SHP77 treated with DMSO at 0.1 percent for 48 hours (cell line): ENCODE measurements at regions not wholly inside any gene's neighbourhood (a gene's known extent, or its start where the extent isn't known, plus 50 kb on each side); places are given as distances from the start of the nearest gene placed in this dataset.
"Not testable (repeated sequence)": the region's sequence is repeated elsewhere in the genome, so short reads cannot be mapped to it uniquely, and the experiment has no call there.

Experiments
- DNase-seq: peaks from one replicate; lab custom pipeline; 2025; lab: John Stamatoyannopoulos, UW

DNA sequence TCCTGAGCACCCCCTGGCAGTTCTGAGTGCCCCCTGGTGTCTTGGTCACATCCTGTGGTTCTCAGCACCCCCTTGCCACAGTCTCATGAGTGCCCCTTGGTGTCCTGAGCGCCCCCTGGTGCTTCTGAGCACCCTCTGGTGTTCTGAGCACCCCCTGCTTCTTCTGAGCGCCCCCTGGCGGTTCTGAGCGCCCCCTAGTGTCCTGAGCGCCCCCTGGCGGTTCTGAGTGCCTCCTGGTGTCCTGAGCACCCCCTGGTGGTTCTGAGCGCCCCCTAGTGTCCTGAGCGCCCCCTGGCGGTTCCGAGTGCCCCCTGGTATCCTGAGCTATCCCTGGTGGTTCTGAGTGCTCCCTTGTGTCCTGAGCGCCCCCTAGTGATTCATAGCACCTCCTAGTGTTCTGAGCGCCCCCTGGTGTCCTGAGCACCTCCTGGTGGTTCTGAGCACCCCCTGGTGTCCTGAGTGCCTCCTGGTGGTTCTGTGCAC is 473.7 kb downstream of the TMEM121 start:
- DNase-seq: not testable (repeated sequence)

DNA sequence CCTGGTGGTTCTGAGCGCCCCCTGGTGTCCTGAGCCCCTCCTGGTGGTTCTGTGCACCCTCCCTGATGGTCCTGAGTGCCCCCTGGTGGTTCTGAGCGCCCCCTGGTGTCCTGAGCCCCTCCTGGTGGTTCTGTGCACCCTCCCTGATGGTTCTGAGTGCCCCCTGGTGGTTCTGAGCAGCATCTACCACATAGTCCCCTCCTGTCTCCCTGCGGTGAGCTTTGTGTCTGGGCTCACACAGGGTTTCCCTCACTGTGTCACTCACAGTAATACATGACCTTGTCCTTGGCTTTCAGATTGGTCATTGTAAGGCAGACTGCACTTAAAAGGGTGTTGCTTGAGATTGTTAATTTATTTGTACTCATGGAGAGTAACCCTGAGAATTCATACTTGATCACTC is 474.9 kb downstream of the TMEM121 start:
- not testable (repeated sequence) for DNase-seq

DNA sequence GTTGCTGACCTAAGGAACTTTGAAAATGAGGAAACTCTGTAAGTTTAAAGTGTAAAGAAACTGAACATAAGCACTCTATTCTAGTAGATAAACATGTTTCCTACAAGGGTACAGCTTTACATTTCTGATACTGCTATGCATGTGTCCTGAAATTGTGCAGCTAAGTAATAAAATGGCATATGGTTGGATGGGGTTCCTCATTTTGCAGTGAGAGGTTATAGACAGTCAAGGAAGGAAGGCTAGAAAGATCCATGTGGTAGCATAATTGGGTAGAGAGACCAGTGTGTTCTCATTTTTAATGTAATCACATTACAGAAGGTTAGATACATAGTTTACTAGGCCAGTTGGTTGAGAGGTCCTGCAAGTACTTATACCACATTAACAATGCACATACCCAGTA is 477.0 kb downstream of the TMEM121 start:
- no peak for DNase-seq

DNA sequence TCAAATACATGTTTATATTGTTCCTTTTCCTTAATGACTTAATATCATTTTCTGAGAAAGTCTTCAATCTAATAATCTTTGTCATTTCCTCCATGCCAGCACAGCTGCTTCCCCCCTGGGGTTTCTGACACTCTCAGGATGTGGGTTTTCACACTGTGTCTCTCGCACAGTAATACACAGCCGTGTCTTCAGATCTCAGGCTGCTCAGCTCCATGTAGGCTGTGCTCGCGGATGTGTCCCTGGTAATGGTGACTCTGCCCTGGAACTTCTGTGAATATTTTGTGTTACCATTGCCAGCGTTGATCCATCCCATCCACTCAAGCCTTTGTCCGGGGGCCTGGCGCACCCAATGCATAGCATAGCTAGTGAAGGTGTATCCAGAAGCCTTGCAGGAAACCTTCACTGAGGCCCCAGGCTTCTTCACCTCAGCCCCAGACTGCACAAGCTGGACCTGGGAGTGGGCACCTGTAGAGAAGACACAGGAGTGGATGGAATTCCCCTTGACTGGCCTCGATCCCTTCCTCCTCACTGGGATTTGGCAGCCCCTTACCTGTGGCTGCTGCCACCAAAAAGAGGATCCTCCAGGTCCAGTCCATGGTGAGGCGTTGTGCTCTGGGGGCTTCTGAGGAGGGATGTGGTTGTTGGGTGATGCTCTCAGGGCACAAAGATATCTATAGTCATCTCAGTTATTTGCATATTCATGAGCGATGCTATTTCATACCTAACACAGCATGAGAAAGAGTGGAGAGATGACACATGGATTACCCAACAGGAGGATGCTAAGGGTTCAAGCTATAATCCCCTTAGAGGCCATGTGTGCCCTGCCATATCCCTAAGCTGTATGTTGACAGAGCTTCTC is 478.8 kb downstream of the TMEM121 start:
- not testable (repeated sequence) for DNase-seq

DNA sequence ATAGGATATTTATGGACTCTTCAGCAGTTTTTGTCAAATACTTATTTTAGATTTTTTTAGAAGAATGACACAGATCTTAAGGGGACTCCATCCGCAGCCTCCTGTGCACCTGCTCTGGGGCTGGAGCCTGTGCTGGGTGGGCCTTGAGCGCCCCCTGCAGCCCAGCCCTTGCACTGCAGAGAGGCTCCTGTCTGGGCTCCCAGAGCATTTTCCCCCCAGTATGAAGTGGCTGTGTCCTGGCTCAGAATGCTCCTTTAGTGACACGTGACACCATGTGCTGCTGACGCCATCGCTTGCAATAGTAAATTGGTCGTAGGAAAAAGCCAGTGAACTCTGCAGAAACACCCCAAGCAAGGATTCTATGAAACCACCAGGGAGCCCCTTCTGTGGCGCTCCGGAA is 479.7 kb downstream of the TMEM121 start:
- DNase-seq: not testable (repeated sequence)

DNA sequence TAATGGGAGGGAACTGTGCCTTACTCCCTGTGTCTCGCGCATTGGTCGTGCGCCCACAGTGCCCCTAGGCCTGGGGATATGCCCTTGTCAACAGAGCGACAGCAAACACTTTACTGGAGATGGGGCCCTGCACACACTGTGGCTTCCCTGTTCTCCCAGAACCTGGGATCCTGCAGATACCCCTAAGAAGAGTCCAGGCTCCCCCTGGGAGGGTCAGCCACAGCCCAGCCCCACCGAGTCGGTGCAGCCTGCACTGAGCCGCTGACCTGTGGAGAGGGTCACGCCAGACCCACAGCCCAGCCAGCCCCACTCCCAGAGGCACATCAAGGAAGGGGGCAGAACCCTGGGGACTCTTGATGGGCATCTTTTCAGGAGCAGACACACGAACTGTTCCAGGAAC is 480.3 kb downstream of the TMEM121 start:
- DNase-seq: not testable (repeated sequence)

DNA sequence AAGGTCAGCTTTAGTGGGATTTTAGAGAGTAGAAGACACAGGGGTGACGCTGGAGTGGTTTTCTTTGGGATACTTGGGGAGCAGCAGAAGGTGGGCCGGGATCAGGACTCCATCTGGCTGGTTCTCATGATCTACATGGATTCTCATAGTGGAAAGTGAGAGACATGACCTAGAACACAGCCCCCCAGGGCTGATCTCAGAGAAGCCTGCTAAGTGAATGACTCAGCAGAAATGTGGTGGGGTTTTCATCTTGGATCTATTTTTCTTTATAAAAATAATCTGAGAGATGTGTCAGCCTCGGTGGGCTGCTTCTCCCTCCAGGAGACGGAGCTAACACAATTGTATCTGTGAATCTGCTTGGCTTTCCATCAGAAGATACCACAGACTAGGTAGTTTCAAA is 484.4 kb downstream of the TMEM121 start:
- no peak for DNase-seq

DNA sequence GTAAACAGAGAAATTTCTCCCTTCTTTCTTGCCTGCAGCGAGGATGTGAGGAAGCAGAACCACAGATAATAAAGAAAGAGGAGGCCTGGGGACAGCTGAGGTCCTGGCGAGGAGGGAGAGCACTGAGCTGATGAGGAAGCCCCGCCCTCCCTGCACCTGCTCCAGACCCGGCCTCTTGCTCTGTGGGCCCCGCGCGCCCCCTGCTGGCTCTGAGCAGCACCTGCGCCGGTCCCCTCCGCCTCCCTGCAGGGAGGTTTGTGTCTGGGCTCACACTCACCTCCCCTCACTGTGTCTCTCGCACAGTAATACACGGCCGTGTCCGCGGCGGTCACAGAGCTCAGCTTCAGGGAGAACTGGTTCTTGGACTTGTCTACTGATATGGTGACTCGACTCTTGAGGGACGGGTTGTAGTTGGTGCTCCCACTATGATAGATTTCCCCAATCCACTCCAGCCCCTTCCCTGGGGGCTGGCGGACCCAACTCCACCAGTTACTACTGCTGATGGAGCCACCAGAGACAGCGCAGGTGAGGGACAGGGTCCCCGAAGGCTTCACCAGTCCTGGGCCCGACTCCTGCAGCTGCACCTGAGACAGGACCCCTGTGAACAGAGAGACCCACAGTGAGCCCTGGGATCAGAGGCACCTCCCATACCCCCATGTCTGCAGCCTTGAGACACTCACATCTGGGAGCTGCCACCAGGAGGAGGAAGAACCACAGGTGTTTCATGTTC is 485.4 kb downstream of the TMEM121 start:
- DNase-seq: peak; percentile 2

DNA sequence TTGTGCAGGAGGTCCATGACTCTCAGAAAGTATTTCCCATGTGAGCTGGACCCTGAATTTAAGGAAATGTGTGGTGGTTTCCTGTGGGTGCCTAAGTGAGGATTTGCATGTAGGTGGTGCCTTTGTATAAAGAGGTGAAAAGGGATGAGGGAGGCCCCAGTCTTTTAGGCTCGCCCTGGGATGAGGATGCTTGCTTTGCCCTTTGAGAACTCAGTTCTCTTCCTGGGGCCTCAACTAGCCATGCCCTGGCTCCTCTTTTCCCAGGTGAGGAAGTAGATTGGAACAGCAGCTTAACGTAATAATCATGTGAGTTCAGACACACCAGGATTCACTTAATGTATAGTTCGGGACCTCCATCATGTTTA is 486.0 kb downstream of the TMEM121 start:
- DNase-seq: not testable (repeated sequence)

DNA sequence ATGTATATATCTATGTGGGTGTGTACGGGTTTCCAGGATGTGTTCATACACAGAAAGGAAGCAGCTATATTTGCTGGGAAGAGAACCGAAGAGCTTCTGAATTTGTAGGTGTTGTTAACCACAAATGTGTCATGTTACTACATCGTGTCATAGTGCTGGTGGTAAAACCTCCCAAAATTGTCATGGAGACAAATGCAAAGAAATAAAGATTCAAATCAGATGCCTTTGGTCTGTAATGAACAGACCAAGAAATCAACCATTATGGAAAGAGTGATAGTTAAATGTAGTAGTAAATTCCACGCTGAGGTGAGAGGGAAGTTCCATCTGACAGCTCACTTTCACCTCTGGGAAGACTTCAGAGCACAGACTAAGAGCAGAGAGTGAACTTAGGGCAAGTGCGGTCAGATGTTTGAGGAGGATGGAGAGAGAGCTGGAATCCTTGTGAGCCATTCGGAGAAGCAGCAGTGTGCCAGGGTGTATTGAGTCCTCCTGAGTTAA is 487.5 kb downstream of the TMEM121 start:
- no peak for DNase-seq

DNA sequence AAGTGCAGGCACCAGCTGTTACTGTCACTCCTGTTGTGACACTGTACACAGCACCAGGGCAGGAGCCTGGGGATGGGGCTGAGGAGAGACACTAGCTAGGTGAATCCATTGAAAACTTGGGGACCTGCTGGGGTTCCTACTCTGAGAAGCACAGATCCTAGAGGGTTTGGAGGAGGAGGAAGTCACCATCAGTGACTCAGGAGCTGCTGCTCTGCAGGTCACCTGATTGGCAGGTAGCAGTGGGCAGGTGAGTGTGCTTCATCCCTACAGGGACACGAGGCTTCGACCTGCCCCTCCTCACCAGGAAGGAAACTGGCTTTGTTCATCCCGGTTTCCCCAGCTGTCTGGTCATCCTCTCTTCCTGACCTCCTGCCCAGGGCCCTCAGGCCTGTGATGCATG is 491.6 kb downstream of the TMEM121 start:
- DNase-seq: not testable (repeated sequence)

DNA sequence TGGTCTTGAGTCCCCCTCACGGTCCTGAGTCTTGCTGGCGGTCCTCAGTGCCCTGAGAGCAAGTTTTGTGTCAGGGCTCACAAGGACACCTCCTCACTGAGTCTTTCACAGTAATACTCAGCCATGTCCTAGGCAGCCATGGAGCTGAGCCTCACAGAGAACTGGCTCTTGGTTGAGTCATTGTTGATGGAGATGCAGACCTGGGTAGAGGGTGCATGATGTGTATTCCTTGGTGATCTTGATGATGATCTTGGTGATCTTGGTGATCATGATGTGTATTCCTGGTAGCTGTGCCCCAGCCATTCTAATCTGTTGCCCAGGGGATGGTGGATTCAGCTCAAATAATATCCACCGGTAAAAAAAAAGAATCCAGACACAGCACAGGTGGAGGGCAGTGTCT is 495.4 kb downstream of the TMEM121 start:
- DNase-seq: no peak

DNA sequence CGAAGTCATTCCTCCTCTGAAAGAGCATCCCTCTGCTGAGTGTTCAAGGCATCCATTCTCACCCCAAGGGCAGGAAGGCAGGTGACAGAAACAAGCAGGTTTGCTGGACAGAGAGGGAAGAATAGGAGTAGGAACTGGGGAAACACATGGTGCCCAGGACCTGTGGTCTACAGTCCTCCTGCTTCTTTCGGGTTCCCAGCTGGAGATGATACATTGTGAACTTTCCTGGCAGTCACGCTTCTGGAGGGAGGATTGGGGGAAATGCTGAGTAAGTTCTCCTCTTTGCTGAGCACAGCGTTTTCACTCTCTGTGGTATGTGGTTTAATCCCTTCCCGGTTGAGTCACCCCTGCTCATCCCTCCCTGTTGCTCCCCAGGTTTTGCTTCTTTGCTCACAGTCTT is 496.3 kb downstream of the TMEM121 start:
- DNase-seq: not testable (repeated sequence)

DNA sequence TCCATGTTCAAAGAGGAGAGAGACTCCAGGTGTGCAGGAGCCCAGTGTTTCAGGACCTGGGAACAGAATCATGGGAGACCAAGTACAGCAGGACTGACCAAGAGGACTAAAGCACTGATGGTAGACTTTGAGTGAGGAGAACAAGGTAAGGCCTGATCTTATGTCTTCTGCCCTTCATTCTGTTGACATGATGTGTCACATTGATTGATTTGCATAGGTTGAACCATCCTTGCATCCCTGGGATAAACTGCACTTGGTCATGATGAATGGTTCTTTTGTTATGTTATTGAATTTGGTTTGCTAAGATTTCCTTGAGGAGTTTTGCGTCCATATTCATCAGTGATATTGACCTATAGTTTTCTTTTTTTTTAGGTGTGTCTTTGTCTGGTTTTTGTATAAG is 497.0 kb downstream of the TMEM121 start:
- no peak for DNase-seq

DNA sequence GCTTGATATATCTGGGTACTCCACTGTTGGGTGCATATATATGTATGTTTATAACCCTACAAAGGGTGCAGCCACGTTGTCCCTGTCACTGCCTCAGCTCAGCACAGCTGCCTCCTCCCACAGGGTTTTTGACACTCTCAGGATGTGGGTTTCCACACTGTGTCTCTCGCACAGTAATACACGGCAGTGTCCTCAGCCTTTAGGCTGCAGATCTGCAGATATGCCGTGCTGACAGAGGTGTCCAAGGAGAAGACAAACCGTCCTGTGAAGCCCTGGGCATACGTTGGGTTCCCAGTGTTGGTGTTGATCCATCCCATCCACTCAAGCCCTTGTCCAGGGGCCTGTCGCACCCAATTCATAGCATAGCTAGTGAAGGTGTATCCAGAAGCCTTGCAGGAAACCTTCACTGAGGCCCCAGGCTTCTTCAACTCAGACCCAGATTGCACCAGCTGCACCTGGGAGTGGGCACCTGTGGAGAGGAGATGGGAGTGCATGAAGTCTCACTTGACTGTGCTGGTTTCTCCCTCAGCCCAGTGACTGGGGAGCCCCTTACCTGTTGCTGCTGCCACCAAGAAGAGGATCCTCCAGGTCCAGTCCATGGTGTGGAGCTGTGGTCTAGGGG is 498.7 kb downstream of the TMEM121 start:
- DNase-seq: no peak

DNA sequence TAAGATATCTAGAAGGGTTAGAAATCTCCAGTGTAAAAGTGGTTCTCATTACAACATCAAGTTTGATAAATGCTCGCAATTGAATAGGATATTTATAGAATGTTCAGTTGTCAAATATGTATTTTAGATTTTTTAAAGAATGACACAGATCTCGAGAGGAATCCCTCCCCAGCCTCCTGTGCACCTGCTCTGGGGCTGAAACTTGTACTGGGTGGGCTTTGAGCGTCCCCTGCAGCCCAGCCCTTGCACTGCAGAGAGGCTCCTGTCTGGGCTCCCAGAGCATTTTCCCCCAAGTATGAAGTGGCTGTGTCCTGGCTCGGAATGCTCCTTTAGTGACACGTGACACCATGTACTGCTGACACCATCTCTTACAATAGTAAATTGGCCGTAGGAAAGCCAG is 499.6 kb downstream of the TMEM121 start:
- DNase-seq: no peak

DNA sequence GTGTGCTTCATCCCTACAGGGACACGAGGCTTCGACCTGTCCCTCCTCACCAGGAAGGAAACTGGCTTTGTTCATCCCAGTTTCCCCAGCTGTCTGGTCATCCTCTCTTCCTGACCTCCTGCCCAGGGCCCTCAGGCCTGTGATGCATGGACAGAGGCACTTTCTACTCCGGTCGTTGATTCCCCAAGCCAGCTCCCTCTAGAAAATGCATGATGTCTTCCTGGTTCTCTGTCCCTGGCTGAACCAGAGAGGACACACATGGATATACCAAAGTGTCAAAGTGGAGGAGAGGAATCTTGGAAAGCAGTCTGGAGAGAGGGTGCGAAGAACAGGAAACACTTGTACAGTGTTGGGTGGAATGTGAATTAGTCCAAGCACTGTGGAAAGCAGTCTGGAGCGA is 501.4 kb downstream of the TMEM121 start:
- not testable (repeated sequence) for DNase-seq

DNA sequence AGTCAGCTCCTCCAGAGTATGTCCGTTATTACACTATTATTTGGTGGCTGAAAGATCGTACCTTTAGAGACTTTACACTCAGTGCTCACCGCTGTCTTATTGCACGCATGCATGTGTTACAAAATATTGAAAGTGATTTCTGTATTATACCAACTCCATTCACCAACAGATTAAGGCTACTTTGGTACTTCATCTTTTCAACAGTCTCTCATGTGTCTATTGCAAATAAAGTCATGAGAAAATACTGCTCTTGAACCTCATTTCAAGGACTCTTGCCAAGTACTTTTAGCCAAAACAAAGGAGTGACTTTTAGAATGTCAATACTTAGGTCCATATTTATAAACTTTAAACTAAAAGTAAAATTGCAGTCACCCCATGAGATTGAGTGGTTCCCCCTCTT is 503.6 kb downstream of the TMEM121 start:
- no peak for DNase-seq

DNA sequence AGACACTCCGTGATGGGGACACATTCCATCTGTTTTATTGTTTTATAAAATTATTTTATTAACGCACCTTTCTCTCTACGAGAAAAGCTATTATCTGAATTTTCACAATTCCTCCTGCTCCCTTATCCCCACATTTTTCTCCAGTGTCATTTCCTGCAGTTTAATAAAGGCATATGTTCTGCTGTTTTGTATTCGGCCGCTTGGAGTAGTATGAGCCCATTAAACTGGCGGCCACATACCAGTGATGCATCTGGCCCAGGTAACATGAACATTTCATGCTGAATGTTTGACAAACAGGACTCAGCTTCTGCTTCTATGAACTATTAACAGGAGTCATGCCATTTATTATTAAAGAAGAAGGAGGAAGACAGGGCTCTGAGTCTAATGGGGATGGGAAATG is 511.0 kb downstream of the TMEM121 start:
- no peak for DNase-seq

DNA sequence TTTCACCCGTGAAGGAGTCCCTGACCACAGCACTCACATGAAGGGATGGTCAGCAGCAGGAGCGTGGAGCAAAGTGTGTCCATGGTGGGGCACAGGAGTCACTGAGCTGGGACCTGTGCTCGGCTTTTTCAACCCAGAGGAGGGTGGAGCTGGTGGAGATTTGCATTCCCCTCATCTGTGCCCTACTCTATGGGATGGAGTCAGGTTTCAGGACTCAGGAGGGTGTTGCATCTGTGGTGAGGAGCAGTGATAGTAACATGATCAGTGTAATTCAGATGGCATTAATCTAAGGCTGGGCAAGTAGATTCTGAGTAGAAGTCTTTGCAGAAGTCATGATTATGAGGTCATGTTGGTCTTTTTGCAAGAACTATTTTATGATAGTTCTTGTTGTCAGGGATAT is 511.9 kb downstream of the TMEM121 start:
- no peak for DNase-seq

DNA sequence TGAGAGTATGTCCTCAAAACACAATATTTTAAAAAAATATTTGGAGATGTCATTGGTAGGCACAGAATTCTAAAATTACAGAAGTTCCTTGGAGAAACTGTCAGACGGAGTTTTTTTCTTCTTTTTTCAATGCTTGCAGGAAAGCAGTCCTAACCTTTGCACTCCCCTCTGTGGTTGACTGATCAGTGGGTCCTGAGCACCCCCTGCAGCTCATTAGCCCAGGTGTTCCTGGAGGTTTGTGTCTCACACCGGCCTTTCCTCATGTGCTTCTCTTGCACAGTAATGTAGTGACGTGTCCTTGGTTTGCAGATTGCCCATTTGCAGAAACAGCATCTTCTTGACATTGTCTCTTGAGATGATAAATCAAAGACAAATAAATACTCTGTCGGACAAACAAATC is 513.0 kb downstream of the TMEM121 start:
- DNase-seq: no peak

DNA sequence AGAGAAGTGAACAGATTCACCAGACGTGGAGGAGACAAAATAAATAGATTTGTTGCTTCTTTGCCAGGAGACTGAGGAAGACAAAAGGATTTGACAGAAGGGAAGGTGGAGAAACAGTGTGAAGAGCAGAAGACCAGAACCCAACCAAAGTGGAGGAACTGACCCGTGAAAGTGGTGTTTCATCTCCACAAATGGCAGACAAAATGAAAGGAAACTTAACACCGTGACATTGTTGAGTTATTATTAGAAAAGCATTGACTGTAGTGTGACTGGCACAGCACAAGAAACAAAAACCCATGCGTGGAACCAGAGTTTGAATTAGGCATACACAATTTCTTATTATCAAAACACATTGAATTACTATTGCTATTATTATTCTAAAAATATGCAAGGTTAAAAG is 518.1 kb downstream of the TMEM121 start:
- no peak for DNase-seq
